HepG2 (cell line): ENCODE measurements at regions not wholly inside any gene's neighbourhood (a gene's known extent, or its start where the extent isn't known, plus 50 kb on each side); places are given as distances from the start of the nearest gene placed in this dataset.

Experiments
- FOXO1 ChIP-seq: sonication (generic); formaldehyde crosslinking; IDR thresholded peaks from 2 replicates; pipeline ENCODE4 v1.4.0; 2020; ENCODE audit warnings: missing genetic modification reagents
- HES4 ChIP-seq: sonication (generic); formaldehyde crosslinking; IDR thresholded peaks from 2 replicates; pipeline ENCODE4 v1.9.0; 2021; ENCODE audit warnings: mild to moderate bottlenecking, missing genetic modification reagents, borderline replicate concordance
- NFKB2 ChIP-seq: sonication (generic); formaldehyde crosslinking; IDR thresholded peaks from 2 replicates; pipeline ENCODE4 v1.4.0; 2020; ENCODE audit warnings: missing genetic modification reagents, borderline replicate concordance
- PTBP1 ChIP-seq: fragments of 200-400 bp; formaldehyde crosslinking; IDR thresholded peaks from 2 replicates; pipeline ENCODE4 v1.6.1; 2018; ENCODE audit warnings: low read length, low read depth; ENCODE audit not compliant: poor library complexity, severe bottlenecking
- ZNF3 ChIP-seq: IDR thresholded peaks from 2 replicates; pipeline ENCODE4 v1.7.0; 2017; ENCODE audit warnings: inconsistent platforms
- ZNF563 ChIP-seq: sonication (generic); formaldehyde crosslinking; IDR thresholded peaks from 2 replicates; pipeline ENCODE4 v1.8.0; 2022; ENCODE audit warnings: mild to moderate bottlenecking, moderate library complexity, missing genetic modification reagents
- ZSCAN20 ChIP-seq: sonication (generic); formaldehyde crosslinking; IDR thresholded peaks from 2 replicates; pipeline ENCODE4 v1.4.0; 2020; ENCODE audit warnings: missing genetic modification reagents, mild to moderate bottlenecking, borderline replicate concordance
- ZZZ3 ChIP-seq: sonication (generic); formaldehyde crosslinking; IDR thresholded peaks from 2 replicates; pipeline ENCODE4 v1.4.0; 2020; ENCODE audit warnings: missing genetic modification reagents, mild to moderate bottlenecking, borderline replicate concordance
- TF ChIP-seq, protein P1 (sequence below): sonication (generic); formaldehyde crosslinking; IDR thresholded peaks from 2 replicates; pipeline ENCODE4 v1.5.0; 2020; ENCODE audit warnings: mild to moderate bottlenecking, missing genetic modification reagents, moderate library complexity
- TF ChIP-seq, protein P2 (sequence below): sonication (generic); formaldehyde crosslinking; IDR thresholded peaks from 2 replicates; pipeline ENCODE4 v1.4.0; 2020; ENCODE audit warnings: missing genetic modification reagents
- TF ChIP-seq, protein P3 (sequence below): sonication (generic); formaldehyde crosslinking; conservative IDR thresholded peaks from 2 replicates; pipeline ENCODE4 v1.8.1; 2023; ENCODE audit warnings: missing genetic modification reagents
- TF ChIP-seq, protein P4 (sequence below): sonication (generic); formaldehyde crosslinking; IDR thresholded peaks from 2 replicates; pipeline ENCODE4 v1.4.0; 2020; ENCODE audit warnings: missing genetic modification reagents

DNA sequence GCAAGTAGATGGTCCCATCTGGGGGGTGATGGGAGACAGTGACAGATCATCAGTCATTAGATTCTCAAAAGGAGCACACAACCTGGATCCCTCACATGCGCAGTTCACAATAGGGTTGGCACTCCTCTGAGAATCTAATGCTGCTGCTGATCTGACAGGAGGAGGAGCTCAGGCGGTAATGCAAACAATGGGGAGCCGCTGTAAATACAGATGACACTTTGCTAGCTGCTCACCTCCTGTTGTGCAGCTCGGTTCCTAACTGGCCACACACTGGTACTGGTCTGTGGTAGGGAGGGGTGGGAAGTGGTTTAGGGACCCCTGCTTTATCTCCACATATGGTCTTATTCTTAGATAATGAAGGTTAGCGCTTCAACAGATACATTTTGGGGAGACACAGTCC lies 506.6 kb downstream of the PLCL1 start:
- TF ChIP-seq ZNF3 (CRISPR knock-in tag): no peak
- no peak for TF ChIP-seq PTBP1
- TF ChIP-seq, protein P1, sequence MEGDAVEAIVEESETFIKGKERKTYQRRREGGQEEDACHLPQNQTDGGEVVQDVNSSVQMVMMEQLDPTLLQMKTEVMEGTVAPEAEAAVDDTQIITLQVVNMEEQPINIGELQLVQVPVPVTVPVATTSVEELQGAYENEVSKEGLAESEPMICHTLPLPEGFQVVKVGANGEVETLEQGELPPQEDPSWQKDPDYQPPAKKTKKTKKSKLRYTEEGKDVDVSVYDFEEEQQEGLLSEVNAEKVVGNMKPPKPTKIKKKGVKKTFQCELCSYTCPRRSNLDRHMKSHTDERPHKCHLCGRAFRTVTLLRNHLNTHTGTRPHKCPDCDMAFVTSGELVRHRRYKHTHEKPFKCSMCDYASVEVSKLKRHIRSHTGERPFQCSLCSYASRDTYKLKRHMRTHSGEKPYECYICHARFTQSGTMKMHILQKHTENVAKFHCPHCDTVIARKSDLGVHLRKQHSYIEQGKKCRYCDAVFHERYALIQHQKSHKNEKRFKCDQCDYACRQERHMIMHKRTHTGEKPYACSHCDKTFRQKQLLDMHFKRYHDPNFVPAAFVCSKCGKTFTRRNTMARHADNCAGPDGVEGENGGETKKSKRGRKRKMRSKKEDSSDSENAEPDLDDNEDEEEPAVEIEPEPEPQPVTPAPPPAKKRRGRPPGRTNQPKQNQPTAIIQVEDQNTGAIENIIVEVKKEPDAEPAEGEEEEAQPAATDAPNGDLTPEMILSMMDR (CRISPR knock-in tag): no peak
- TF ChIP-seq, protein P2, sequence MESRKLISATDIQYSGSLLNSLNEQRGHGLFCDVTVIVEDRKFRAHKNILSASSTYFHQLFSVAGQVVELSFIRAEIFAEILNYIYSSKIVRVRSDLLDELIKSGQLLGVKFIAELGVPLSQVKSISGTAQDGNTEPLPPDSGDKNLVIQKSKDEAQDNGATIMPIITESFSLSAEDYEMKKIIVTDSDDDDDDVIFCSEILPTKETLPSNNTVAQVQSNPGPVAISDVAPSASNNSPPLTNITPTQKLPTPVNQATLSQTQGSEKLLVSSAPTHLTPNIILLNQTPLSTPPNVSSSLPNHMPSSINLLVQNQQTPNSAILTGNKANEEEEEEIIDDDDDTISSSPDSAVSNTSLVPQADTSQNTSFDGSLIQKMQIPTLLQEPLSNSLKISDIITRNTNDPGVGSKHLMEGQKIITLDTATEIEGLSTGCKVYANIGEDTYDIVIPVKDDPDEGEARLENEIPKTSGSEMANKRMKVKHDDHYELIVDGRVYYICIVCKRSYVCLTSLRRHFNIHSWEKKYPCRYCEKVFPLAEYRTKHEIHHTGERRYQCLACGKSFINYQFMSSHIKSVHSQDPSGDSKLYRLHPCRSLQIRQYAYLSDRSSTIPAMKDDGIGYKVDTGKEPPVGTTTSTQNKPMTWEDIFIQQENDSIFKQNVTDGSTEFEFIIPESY (CRISPR knock-in tag): no peak
- TF ChIP-seq ZNF563: no peak
- TF ChIP-seq, protein P3, sequence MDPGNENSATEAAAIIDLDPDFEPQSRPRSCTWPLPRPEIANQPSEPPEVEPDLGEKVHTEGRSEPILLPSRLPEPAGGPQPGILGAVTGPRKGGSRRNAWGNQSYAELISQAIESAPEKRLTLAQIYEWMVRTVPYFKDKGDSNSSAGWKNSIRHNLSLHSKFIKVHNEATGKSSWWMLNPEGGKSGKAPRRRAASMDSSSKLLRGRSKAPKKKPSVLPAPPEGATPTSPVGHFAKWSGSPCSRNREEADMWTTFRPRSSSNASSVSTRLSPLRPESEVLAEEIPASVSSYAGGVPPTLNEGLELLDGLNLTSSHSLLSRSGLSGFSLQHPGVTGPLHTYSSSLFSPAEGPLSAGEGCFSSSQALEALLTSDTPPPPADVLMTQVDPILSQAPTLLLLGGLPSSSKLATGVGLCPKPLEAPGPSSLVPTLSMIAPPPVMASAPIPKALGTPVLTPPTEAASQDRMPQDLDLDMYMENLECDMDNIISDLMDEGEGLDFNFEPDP (CRISPR knock-in tag): no peak
- no peak for TF ChIP-seq FOXO1 (CRISPR knock-in tag)
- TF ChIP-seq NFKB2 (CRISPR knock-in tag): no peak
- TF ChIP-seq ZSCAN20 (CRISPR knock-in tag): no peak
- TF ChIP-seq, protein P4, sequence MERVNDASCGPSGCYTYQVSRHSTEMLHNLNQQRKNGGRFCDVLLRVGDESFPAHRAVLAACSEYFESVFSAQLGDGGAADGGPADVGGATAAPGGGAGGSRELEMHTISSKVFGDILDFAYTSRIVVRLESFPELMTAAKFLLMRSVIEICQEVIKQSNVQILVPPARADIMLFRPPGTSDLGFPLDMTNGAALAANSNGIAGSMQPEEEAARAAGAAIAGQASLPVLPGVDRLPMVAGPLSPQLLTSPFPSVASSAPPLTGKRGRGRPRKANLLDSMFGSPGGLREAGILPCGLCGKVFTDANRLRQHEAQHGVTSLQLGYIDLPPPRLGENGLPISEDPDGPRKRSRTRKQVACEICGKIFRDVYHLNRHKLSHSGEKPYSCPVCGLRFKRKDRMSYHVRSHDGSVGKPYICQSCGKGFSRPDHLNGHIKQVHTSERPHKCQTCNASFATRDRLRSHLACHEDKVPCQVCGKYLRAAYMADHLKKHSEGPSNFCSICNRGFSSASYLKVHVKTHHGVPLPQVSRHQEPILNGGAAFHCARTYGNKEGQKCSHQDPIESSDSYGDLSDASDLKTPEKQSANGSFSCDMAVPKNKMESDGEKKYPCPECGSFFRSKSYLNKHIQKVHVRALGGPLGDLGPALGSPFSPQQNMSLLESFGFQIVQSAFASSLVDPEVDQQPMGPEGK: no peak
- no peak for TF ChIP-seq ZZZ3 (CRISPR knock-in tag)
- no peak for TF ChIP-seq HES4 (CRISPR knock-in tag)
